HEK293 (cell line): ENCODE measurements at regions not wholly inside any gene's neighbourhood (a gene's known extent, or its start where the extent isn't known, plus 50 kb on each side); places are given as distances from the start of the nearest gene placed in this dataset.

Source experiments
- CTCF ChIA-PET: fragments of 350-600 bp; formaldehyde crosslinking; extraction: SDS; loops from one replicate; lab custom pipeline; 2021; ENCODE audit warnings: antibody characterized with exemption; lab: Yijun Ruan, JAX
- POLR2A ChIA-PET: fragments of 300-600 bp; formaldehyde crosslinking; extraction: SDS; loops from one replicate; lab custom pipeline; 2020; ENCODE audit warnings: antibody characterized with exemption, inconsistent platforms; lab: Yijun Ruan, JAX
- H3K27ac ChIP-seq: fragments of 200-500 bp; sonication (Bioruptor generic); 2 replicates; pipeline ENCODE4 v1.5.1; 2014; ENCODE audit warnings: low read depth, low read length, control low read depth, inconsistent platforms; ENCODE audit errors: extremely low read depth
- H3K36me3 ChIP-seq, 2 experiments: fragments of 200-500 bp in 1 of 2; sonication (Bioruptor generic) in 1 of 2; 1 replicate in 1 of 2; 2 replicates in 1 of 2; pipeline ENCODE4 v1.5.1; 2014 to 2017; ENCODE audit warnings: inconsistent platforms in 2 of 2, low read length in 2 of 2; ENCODE audit not compliant: control insufficient read depth in 2 of 2, insufficient read depth in 1 of 2
- H3K4me1 ChIP-seq: fragments of 200-500 bp; sonication (Bioruptor generic); 2 replicates; pipeline ENCODE4 v1.5.1; 2014; ENCODE audit warnings: mild to moderate bottlenecking, low read length, inconsistent platforms; ENCODE audit not compliant: control insufficient read depth, insufficient read depth
- H3K4me3 ChIP-seq: 2 replicates; pipeline ENCODE4 v1.5.1; 2011; ENCODE audit warnings: low read depth, mild to moderate bottlenecking, control low read depth, low read length, moderate library complexity
- H3K9me3 ChIP-seq: fragments of 200-500 bp; sonication (Bioruptor generic); 2 replicates; pipeline ENCODE4 v1.5.1; 2014; ENCODE audit warnings: low read depth, low read length, inconsistent platforms; ENCODE audit not compliant: control insufficient read depth, insufficient read depth
- EGR2 ChIP-seq: fragments of 450-650 bp; formaldehyde crosslinking; IDR thresholded peaks from 2 replicates; pipeline ENCODE4 v1.5.1; 2016; ENCODE audit warnings: low read depth, missing biosample characterization, missing genetic modification characterization
- HOXD13 ChIP-seq: sonication (generic); formaldehyde crosslinking; IDR thresholded peaks from 2 replicates; pipeline ENCODE4 v1.8.0; 2022; ENCODE audit warnings: missing genetic modification reagents, borderline replicate concordance
- KLF1 ChIP-seq: fragments of 450-650 bp; formaldehyde crosslinking; IDR thresholded peaks from 2 replicates; pipeline ENCODE4 v1.5.1; 2016; ENCODE audit warnings: missing biosample characterization, missing genetic modification characterization
- SALL2 ChIP-seq: fragments of 450-650 bp; formaldehyde crosslinking; IDR thresholded peaks from 2 replicates; pipeline ENCODE4 v1.5.0; 2017; ENCODE audit warnings: missing biosample characterization, mild to moderate bottlenecking, missing genetic modification characterization, borderline replicate concordance
- TCF7L2 ChIP-seq: IDR thresholded peaks from 2 replicates; pipeline ENCODE4 v1.6.1; 2011; ENCODE audit warnings: low read depth, mild to moderate bottlenecking, inconsistent platforms, low read length, moderate library complexity, borderline replicate concordance
- ZBTB1 ChIP-seq: fragments of 450-650 bp; formaldehyde crosslinking; IDR thresholded peaks from 2 replicates; pipeline ENCODE4 v1.5.1; 2016; ENCODE audit warnings: missing biosample characterization, missing genetic modification characterization
- ZBTB20 ChIP-seq: fragments of 450-650 bp; formaldehyde crosslinking; IDR thresholded peaks from 2 replicates; pipeline ENCODE4 v1.5.1; 2016; ENCODE audit warnings: missing biosample characterization, missing genetic modification characterization
- ZFHX2 ChIP-seq: fragments of 450-650 bp; formaldehyde crosslinking; conservative IDR thresholded peaks from 2 replicates; pipeline ENCODE4 v1.5.1; 2016; ENCODE audit warnings: missing biosample characterization, missing genetic modification characterization
- ZFP69B ChIP-seq: fragments of 450-650 bp; formaldehyde crosslinking; IDR thresholded peaks from 2 replicates; pipeline ENCODE4 v1.5.1; 2016; ENCODE audit warnings: missing biosample characterization, missing genetic modification characterization
- ZNF174 ChIP-seq: fragments of 450-650 bp; formaldehyde crosslinking; IDR thresholded peaks from 2 replicates; pipeline ENCODE4 v1.5.0; 2017; ENCODE audit warnings: missing biosample characterization, mild to moderate bottlenecking, missing genetic modification characterization
- ZNF175 ChIP-seq: fragments of 450-650 bp; formaldehyde crosslinking; IDR thresholded peaks from 2 replicates; pipeline ENCODE4 v1.5.1; 2016; ENCODE audit warnings: missing biosample characterization, missing genetic modification characterization
- ZNF19 ChIP-seq: fragments of 450-650 bp; formaldehyde crosslinking; IDR thresholded peaks from 2 replicates; pipeline ENCODE4; 2016; ENCODE audit warnings: missing biosample characterization, missing genetic modification characterization, low read depth
- ZNF266 ChIP-seq: fragments of 450-650 bp; formaldehyde crosslinking; IDR thresholded peaks from 2 replicates; pipeline ENCODE4 v1.5.1; 2016; ENCODE audit warnings: missing biosample characterization, missing genetic modification characterization, low read depth
- ZNF274 ChIP-seq, 2 experiments: fragments of 200-500 bp in 1 of 2; fragments of 450-650 bp in 1 of 2; sonication (Bioruptor generic) in 1 of 2; formaldehyde crosslinking in 1 of 2; IDR thresholded peaks; 2 replicates each; pipeline versions ENCODE4 v1.5.1 to v1.6.1; 2014 to 2016; ENCODE audit warnings: borderline replicate concordance in 1 of 2, inconsistent platforms in 1 of 2, low read length in 1 of 2, missing biosample characterization in 1 of 2, missing genetic modification characterization in 1 of 2
- ZNF354C ChIP-seq: fragments of 450-650 bp; formaldehyde crosslinking; IDR thresholded peaks from 2 replicates; pipeline ENCODE4 v1.5.1; 2016; ENCODE audit warnings: missing biosample characterization, missing genetic modification characterization, low read depth, borderline replicate concordance
- ZNF404 ChIP-seq: fragments of 450-650 bp; formaldehyde crosslinking; IDR thresholded peaks from 2 replicates; pipeline ENCODE4 v1.5.1; 2017; ENCODE audit warnings: missing biosample characterization, missing genetic modification characterization
- ZNF610 ChIP-seq: fragments of 450-650 bp; formaldehyde crosslinking; IDR thresholded peaks from 2 replicates; pipeline ENCODE4 v1.5.1; 2016; ENCODE audit warnings: missing biosample characterization, missing genetic modification characterization, borderline replicate concordance
- ZNF658 ChIP-seq: fragments of 450-650 bp; formaldehyde crosslinking; IDR thresholded peaks from 2 replicates; pipeline ENCODE4; 2016; ENCODE audit warnings: missing biosample characterization, missing genetic modification characterization
- ZNF76 ChIP-seq: fragments of 450-650 bp; formaldehyde crosslinking; IDR thresholded peaks from 2 replicates; pipeline ENCODE4; 2016; ENCODE audit warnings: low read depth, missing biosample characterization, missing genetic modification characterization, borderline replicate concordance
- TF ChIP-seq, protein P1 (sequence below): IDR thresholded peaks from 2 replicates; pipeline ENCODE4 v1.6.1; 2011; ENCODE audit warnings: mild to moderate bottlenecking, low read depth, low read length, borderline replicate concordance
- TF ChIP-seq, protein P2 (sequence below): fragments of 450-650 bp; formaldehyde crosslinking; IDR thresholded peaks from 2 replicates; pipeline ENCODE4 v1.5.1; 2016; ENCODE audit warnings: missing biosample characterization, missing genetic modification characterization
- TF ChIP-seq, protein P3 (sequence below): fragments of 450-650 bp; formaldehyde crosslinking; IDR thresholded peaks from 2 replicates; pipeline ENCODE4 v1.5.1; 2017; ENCODE audit warnings: missing biosample characterization, missing genetic modification characterization
- TF ChIP-seq, protein P4 (sequence below): fragments of 450-650 bp; formaldehyde crosslinking; IDR thresholded peaks from 2 replicates; pipeline ENCODE4 v1.5.1; 2016; ENCODE audit warnings: missing biosample characterization, missing genetic modification characterization
- TF ChIP-seq, protein P5 (sequence below): fragments of 450-650 bp; formaldehyde crosslinking; optimal IDR thresholded peaks from 2 replicates; pipeline ENCODE3; 2016; ENCODE audit warnings: missing biosample characterization, mild to moderate bottlenecking, missing genetic modification characterization

DNA sequence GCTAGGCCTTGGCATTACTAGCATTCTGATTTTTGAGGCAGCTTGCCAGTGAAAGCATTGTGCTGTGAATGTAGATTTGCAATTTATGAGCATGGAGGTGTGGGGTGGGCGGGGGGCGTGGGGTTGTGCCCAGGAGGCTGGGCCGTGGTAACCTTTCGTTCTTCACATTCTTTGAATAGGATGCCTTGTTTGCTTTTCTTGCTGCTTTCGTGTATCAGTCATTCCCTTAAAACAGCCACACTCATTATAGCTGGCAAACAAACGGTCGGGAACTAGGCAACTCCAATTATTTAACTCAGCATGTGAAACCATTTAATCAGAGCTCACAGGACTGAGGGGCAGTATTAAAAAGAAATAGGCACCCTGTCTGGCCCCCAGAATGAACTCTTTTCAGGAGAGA is 115.9 kb upstream of the PELI2 start:
- no peaks in the 10 kb centered on the region for H3K36me3 ChIP-seq
- no peak overlapping the region for H3K27ac ChIP-seq
- H3K9me3 ChIP-seq: no peaks in the 10 kb centered on the region
- ChIA-PET POLR2A (no interaction called here), CTCF (interaction anchor here (0.6 kb wide), 1 partner anchor 9 kb away, joined by 3 read pairs; no protein-coding TSS in a partner anchor)
- no peak overlapping the region for H3K4me3 ChIP-seq
- TF ChIP-seq KLF1 (tag by site-specific recombination) (peak; percentile 46; the same call in 1 of the 2 replicates), ZNF354C (tag by site-specific recombination) (no peak), ZNF175 (tag by site-specific recombination) (no peak), ZNF174 (no peak), ZNF76 (tag by site-specific recombination) (no peak), ZNF404 (tag by site-specific recombination) (no peak), SALL2 (tag by site-specific recombination) (no peak), ZNF658 (tag by site-specific recombination) (no peak), EGR2 (tag by site-specific recombination) (peak; percentile 55), HOXD13 (no peak), ZFP69B (tag by site-specific recombination) (no peak), ZNF266 (tag by site-specific recombination) (no peak), ZNF19 (tag by site-specific recombination) (no peak), ZBTB20 (tag by site-specific recombination) (no peak), ZBTB1 (tag by site-specific recombination) (no peak), ZNF610 (tag by site-specific recombination) (no peak), ZFHX2 (peak; percentile 77), TCF7L2 (no peak), ZNF274 (IDR thresholded peaks at IDR 0.05; ENCODE audit: low read length) (no peak), ZNF274 (tag by site-specific recombination; IDR thresholded peaks at IDR 0.05; ENCODE audit: borderline replicate concordance) (no peak)
- TF ChIP-seq, protein P1, sequence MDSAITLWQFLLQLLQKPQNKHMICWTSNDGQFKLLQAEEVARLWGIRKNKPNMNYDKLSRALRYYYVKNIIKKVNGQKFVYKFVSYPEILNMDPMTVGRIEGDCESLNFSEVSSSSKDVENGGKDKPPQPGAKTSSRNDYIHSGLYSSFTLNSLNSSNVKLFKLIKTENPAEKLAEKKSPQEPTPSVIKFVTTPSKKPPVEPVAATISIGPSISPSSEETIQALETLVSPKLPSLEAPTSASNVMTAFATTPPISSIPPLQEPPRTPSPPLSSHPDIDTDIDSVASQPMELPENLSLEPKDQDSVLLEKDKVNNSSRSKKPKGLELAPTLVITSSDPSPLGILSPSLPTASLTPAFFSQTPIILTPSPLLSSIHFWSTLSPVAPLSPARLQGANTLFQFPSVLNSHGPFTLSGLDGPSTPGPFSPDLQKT: no peak
- TF ChIP-seq, protein P2, sequence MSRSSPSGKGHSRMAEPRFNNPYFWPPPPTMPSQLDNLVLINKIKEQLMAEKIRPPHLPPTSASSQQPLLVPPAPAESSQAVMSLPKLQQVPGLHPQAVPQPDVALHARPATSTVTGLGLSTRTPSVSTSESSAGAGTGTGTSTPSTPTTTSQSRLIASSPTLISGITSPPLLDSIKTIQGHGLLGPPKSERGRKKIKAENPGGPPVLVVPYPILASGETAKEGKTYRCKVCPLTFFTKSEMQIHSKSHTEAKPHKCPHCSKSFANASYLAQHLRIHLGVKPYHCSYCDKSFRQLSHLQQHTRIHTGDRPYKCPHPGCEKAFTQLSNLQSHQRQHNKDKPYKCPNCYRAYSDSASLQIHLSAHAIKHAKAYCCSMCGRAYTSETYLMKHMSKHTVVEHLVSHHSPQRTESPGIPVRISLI: no peak
- TF ChIP-seq, protein P3, sequence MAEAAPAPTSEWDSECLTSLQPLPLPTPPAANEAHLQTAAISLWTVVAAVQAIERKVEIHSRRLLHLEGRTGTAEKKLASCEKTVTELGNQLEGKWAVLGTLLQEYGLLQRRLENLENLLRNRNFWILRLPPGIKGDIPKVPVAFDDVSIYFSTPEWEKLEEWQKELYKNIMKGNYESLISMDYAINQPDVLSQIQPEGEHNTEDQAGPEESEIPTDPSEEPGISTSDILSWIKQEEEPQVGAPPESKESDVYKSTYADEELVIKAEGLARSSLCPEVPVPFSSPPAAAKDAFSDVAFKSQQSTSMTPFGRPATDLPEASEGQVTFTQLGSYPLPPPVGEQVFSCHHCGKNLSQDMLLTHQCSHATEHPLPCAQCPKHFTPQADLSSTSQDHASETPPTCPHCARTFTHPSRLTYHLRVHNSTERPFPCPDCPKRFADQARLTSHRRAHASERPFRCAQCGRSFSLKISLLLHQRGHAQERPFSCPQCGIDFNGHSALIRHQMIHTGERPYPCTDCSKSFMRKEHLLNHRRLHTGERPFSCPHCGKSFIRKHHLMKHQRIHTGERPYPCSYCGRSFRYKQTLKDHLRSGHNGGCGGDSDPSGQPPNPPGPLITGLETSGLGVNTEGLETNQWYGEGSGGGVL: no peak
- TF ChIP-seq, protein P4, sequence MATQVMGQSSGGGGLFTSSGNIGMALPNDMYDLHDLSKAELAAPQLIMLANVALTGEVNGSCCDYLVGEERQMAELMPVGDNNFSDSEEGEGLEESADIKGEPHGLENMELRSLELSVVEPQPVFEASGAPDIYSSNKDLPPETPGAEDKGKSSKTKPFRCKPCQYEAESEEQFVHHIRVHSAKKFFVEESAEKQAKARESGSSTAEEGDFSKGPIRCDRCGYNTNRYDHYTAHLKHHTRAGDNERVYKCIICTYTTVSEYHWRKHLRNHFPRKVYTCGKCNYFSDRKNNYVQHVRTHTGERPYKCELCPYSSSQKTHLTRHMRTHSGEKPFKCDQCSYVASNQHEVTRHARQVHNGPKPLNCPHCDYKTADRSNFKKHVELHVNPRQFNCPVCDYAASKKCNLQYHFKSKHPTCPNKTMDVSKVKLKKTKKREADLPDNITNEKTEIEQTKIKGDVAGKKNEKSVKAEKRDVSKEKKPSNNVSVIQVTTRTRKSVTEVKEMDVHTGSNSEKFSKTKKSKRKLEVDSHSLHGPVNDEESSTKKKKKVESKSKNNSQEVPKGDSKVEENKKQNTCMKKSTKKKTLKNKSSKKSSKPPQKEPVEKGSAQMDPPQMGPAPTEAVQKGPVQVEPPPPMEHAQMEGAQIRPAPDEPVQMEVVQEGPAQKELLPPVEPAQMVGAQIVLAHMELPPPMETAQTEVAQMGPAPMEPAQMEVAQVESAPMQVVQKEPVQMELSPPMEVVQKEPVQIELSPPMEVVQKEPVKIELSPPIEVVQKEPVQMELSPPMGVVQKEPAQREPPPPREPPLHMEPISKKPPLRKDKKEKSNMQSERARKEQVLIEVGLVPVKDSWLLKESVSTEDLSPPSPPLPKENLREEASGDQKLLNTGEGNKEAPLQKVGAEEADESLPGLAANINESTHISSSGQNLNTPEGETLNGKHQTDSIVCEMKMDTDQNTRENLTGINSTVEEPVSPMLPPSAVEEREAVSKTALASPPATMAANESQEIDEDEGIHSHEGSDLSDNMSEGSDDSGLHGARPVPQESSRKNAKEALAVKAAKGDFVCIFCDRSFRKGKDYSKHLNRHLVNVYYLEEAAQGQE (tag by site-specific recombination): no peak
- TF ChIP-seq, protein P5, sequence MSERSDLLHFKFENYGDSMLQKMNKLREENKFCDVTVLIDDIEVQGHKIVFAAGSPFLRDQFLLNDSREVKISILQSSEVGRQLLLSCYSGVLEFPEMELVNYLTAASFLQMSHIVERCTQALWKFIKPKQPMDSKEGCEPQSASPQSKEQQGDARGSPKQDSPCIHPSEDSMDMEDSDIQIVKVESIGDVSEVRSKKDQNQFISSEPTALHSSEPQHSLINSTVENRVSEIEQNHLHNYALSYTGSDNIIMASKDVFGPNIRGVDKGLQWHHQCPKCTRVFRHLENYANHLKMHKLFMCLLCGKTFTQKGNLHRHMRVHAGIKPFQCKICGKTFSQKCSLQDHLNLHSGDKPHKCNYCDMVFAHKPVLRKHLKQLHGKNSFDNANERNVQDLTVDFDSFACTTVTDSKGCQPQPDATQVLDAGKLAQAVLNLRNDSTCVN (tag by site-specific recombination): no peak
- H3K4me1 ChIP-seq: no peaks in the 10 kb centered on the region; the same call in 1 of the 2 replicates
